Epithelial cell of proximal tubule (primary cell): ENCODE measurements at regions not wholly inside any gene's neighbourhood (a gene's known extent, or its start where the extent isn't known, plus 50 kb on each side); places are given as distances from the start of the nearest gene placed in this dataset.

Experiments
- DNase-seq: peaks from one replicate; pipeline ENCODE4 v3.0.0-alpha.2; 2011; ENCODE audit warnings: low read depth
- H3K4me3 ChIP-seq: 2 replicates; pipeline ENCODE4 v1.5.1; 2011; ENCODE audit warnings: low read depth, mild to moderate bottlenecking, low read length
- CTCF ChIP-seq: conservative IDR thresholded peaks from 2 replicates; pipeline ENCODE4 v1.5.1; 2012; ENCODE audit warnings: low read depth, mild to moderate bottlenecking, low read length

- H3K4me3 ChIP-seq: no peak overlapping the region
- no peak for TF ChIP-seq CTCF
- DNase-seq: no peak
Measured at GRCh38 chr6:126419901-126420300, 80.0 kb downstream of the CENPW start.

DNA sequence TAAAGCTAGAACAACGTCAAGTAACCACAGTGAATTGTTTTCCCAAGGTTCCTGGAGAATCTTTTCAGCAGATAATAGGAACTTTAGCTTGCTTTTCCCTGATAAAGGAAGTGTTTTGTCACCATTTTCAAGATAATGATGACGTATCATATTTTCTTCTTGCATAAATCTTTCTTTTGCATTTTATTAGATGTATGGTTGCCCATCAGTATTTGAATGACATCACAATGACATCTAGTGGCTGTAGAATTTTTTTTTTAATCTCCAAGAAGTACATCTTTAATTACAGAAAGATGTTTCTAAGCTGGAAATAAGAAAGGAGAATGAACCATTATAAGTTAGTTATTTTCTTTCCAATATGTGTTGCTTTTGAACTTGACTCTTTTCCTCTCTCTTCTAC lies 83.0 kb downstream of the CENPW start:
- no peak overlapping the region for H3K4me3 ChIP-seq
- DNase-seq: no peak
- TF ChIP-seq CTCF: no peak

GRCh38 chr6:126427713-126428112 lies 87.8 kb downstream of the CENPW start:
- no peak for TF ChIP-seq CTCF
- H3K4me3 ChIP-seq: no peak overlapping the region
- DNase-seq: peak; percentile 9

GRCh38 chr6:126429866-126430265 lies 90.0 kb downstream of the CENPW start:
- DNase-seq: peak; percentile 4
- no peak overlapping the region for H3K4me3 ChIP-seq
- no peak for TF ChIP-seq CTCF

GRCh38 chr6:126432564-126432963 lies 92.6 kb downstream of the CENPW start:
- no peak overlapping the region for H3K4me3 ChIP-seq
- TF ChIP-seq CTCF: no peak
- DNase-seq: no peak

DNA sequence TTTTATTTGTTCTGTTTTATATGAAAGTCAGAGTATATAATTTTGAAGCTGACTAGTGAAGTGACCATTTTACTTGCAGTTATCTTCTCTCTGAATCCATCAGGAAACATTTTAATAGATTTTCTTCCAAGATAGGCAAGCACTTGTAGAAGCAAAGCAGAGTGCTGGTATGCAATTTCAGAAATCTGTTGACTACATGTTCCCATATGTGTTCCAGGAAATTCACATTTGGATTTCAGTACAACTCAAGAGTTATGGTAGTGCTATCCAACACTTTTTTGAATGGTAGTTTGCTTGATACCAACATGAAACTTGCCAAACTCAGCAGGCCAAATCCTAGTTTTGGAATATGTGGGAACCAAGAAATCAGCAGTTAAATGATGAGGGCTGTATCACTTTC lies 94.0 kb downstream of the CENPW start:
- TF ChIP-seq CTCF: no peak
- H3K4me3 ChIP-seq: no peak overlapping the region
- no peak for DNase-seq

- no peak for TF ChIP-seq CTCF
- no peak overlapping the region for H3K4me3 ChIP-seq
- DNase-seq: no peak
Measured at GRCh38 chr6:126437205-126437604, 97.3 kb downstream of the CENPW start.
